HepG2 (cell line): ENCODE measurements at regions not wholly inside any gene's neighbourhood (a gene's known extent, or its start where the extent isn't known, plus 50 kb on each side); places are given as distances from the start of the nearest gene placed in this dataset.

ENCODE experiments used
- ATAC-seq: fragments of 200-7000 bp; cut with Tn5 transposase; 3 replicates; pipeline ENCODE4 v1.9.1; 2020; ENCODE audit warnings: mild to moderate bottlenecking, moderate library complexity
- BruUV-seq: library from RNA; stranded (reverse); fragments of 400-500 nt; replicated peaks from 2 replicates; lab custom pipeline; 2021; lab: Mats Ljungman, UMichigan
- CTCF ChIA-PET: fragments of 300-600 bp; formaldehyde crosslinking; extraction: SDS; loops from one replicate; lab custom pipeline; 2021; ENCODE audit warnings: low total read pairs, inconsistent platforms, low intra/inter-chr PET ratio; lab: Yijun Ruan, JAX
- POLR2A ChIA-PET: fragments of 350-600 bp; sonication (Branson Sonifier 250); formaldehyde crosslinking; loops from one replicate; lab custom pipeline; 2020; ENCODE audit warnings: antibody characterized with exemption, inconsistent platforms; lab: Yijun Ruan, JAX
- DNase-seq: peaks from one replicate; pipeline ENCODE4 v3.0.0-alpha.2; 2015; ENCODE audit warnings: low spot score
- FAIRE-seq: peaks from 3 replicates; lab custom pipeline; 2011; peaks lifted over from hg19 to GRCh38; lab: Jason Lieb, UNC
- H2AFZ ChIP-seq: one replicate; pipeline ENCODE4 v1.6.1; 2011; ENCODE audit warnings: low read length, inconsistent platforms
- H3K27ac ChIP-seq: fragments of 300-600 bp; 3 replicates; pipeline ENCODE4 v1.8.0; 2011; ENCODE audit warnings: mixed run types, mild to moderate bottlenecking, mixed read lengths, low read length, inconsistent platforms; ENCODE audit not compliant: insufficient read depth; ENCODE audit errors: extremely low read length
- H3K27me3 ChIP-seq, 2 experiments: fragments of 200-600 bp in 1 of 2; 2 replicates in 1 of 2; 3 replicates in 1 of 2; pipeline versions ENCODE4 v1.6.0 to v1.8.0; 2011; ENCODE audit warnings: low read length in 2 of 2, mild to moderate bottlenecking in 2 of 2, moderate library complexity in 2 of 2, inconsistent platforms in 1 of 2; ENCODE audit not compliant: insufficient read depth in 2 of 2, control insufficient read depth in 1 of 2
- H3K36me3 ChIP-seq, 2 experiments: fragments of 200-600 bp in 1 of 2; replicated peaks in 1 of 2; 2 replicates in 1 of 2; 3 replicates in 1 of 2; pipeline versions ENCODE4 v1.5.1 to v1.8.0; 2011; ENCODE audit warnings: low read length in 2 of 2, inconsistent platforms in 1 of 2; ENCODE audit not compliant: insufficient read depth in 2 of 2, control insufficient read depth in 1 of 2
- H3K4me1 ChIP-seq: 2 replicates; pipeline ENCODE4 v1.5.1; 2012; ENCODE audit warnings: low read length, inconsistent platforms; ENCODE audit not compliant: insufficient read depth
- H3K4me2 ChIP-seq: 2 replicates; pipeline ENCODE4 v1.6.0; 2011; ENCODE audit warnings: low read depth, low read length, inconsistent platforms
- H3K4me3 ChIP-seq, 3 experiments: fragments of 200-600 bp in 1 of 3; sonication (generic), shearing (Covaris generic) in 1 of 3; replicated peaks in 1 of 3; 2 replicates each; pipeline ENCODE4 v1.5.1; 2011 to 2016; ENCODE audit warnings: low read length in 3 of 3, inconsistent platforms in 2 of 3, low read depth in 2 of 3, mild to moderate bottlenecking in 2 of 3, control low read depth in 1 of 3, mixed read lengths in 1 of 3; ENCODE audit not compliant: insufficient read depth in 1 of 3
- H3K79me2 ChIP-seq: one replicate; pipeline ENCODE4 v1.6.1; 2011; ENCODE audit warnings: low read length, inconsistent platforms; ENCODE audit not compliant: insufficient read depth
- H3K9ac ChIP-seq: 2 replicates; pipeline ENCODE4 v1.6.0; 2011; ENCODE audit warnings: mild to moderate bottlenecking, low read depth, low read length, inconsistent platforms; ENCODE audit not compliant: insufficient read depth
- H3K9me3 ChIP-seq: 2 replicates; pipeline ENCODE4 v1.5.1; 2012; ENCODE audit warnings: mild to moderate bottlenecking, low read length
- H4K20me1 ChIP-seq: 2 replicates; pipeline ENCODE4 v1.6.0; 2011; ENCODE audit warnings: inconsistent platforms, mild to moderate bottlenecking, low read length, moderate library complexity; ENCODE audit not compliant: insufficient read depth
- CHD2 ChIP-seq: IDR thresholded peaks from 2 replicates; pipeline ENCODE4 v1.6.1; 2011; ENCODE audit warnings: low read depth, low read length, improper control_type of control experiment
- ETV6 ChIP-seq: sonication (generic); formaldehyde crosslinking; conservative IDR thresholded peaks from 2 replicates; pipeline ENCODE4 v1.4.0; 2020; ENCODE audit warnings: missing genetic modification reagents
- FLYWCH1 ChIP-seq: sonication (generic); formaldehyde crosslinking; IDR thresholded peaks from 2 replicates; pipeline ENCODE4 v1.8.1; 2023; ENCODE audit warnings: mild to moderate bottlenecking, missing genetic modification reagents
- SATB2 ChIP-seq: sonication (generic); formaldehyde crosslinking; IDR thresholded peaks from 2 replicates; pipeline ENCODE4 v1.5.0; 2020; ENCODE audit warnings: missing genetic modification reagents
- SMYD3 ChIP-seq: sonication (generic); formaldehyde crosslinking; IDR thresholded peaks from 2 replicates; pipeline ENCODE4 v1.8.1; 2023; ENCODE audit warnings: mild to moderate bottlenecking, missing genetic modification reagents
- ZNF121 ChIP-seq: sonication (generic); formaldehyde crosslinking; IDR thresholded peaks from 2 replicates; pipeline ENCODE4 v1.5.0; 2020; ENCODE audit warnings: mild to moderate bottlenecking, missing genetic modification reagents
- ZNF281 ChIP-seq: sonication (generic); formaldehyde crosslinking; IDR thresholded peaks from 2 replicates; pipeline ENCODE4 v1.4.0; 2020; ENCODE audit warnings: missing genetic modification reagents, borderline replicate concordance
- ZNF589 ChIP-seq: sonication (generic); formaldehyde crosslinking; conservative IDR thresholded peaks from 2 replicates; pipeline ENCODE4 v1.8.0; 2022; ENCODE audit warnings: mild to moderate bottlenecking, moderate library complexity, missing genetic modification reagents
- ZNF740 ChIP-seq: sonication (generic); formaldehyde crosslinking; IDR thresholded peaks from 2 replicates; pipeline ENCODE4 v1.4.0; 2020; ENCODE audit warnings: missing genetic modification reagents
- ZSCAN12 ChIP-seq: sonication (generic); formaldehyde crosslinking; IDR thresholded peaks from 2 replicates; pipeline ENCODE4 v1.9.0; 2021; ENCODE audit warnings: mild to moderate bottlenecking, missing genetic modification reagents
- ZSCAN20 ChIP-seq: sonication (generic); formaldehyde crosslinking; IDR thresholded peaks from 2 replicates; pipeline ENCODE4 v1.4.0; 2020; ENCODE audit warnings: missing genetic modification reagents, mild to moderate bottlenecking, borderline replicate concordance
- ZSCAN22 ChIP-seq: sonication (generic); formaldehyde crosslinking; IDR thresholded peaks from 2 replicates; pipeline ENCODE4 v1.4.0; 2020; ENCODE audit warnings: mild to moderate bottlenecking, missing genetic modification reagents
- WGBS: methylation state at CpG from one replicate; pipeline ENCODE4 v1.1.6; 2017; ENCODE audit warnings: low lambda C conversion rate; 5-methylcytosine and 5-hydroxymethylcytosine counted together
- in situ Hi-C: cut with HindIII; loops from 2 replicates; pipeline ENCODE4 v1.10.0; 2017; ENCODE audit warnings: low pct_unique_long_range_greater_than_20kb; ENCODE audit not compliant: extremely low pct_ligation_motif_present
- intact Hi-C: fragments of 100-400 bp; cut with micrococcal nuclease; formaldehyde crosslinking; loops from one replicate; pipeline ENCODE4 v1.10.0; 2022; ENCODE audit not compliant: unreplicated experiment

GRCh38 chr5:159507661-159508060 is 177.4 kb upstream of the IL12B start:
- no TSS peak for BruUV-seq
- intact Hi-C loops: no loop called here
- Histone ChIP-seq H3K27ac (no peak overlapping the region), H3K9me3 (no peaks in the 10 kb centered on the region), H3K4me1 (no peaks in the 10 kb centered on the region), H4K20me1 (no peaks in the 10 kb centered on the region), H3K4me3 (no peak overlapping the region), H3K36me3 (no peaks in the 10 kb centered on the region), H3K4me2 (no peak overlapping the region), H2AFZ (no peak overlapping the region), H3K79me2 (no peaks in the 10 kb centered on the region), H3K27me3 (no peaks in the 10 kb centered on the region), H3K9ac (no peak overlapping the region)
- in situ Hi-C loops: no loop called here
- FAIRE-seq: no peak
- no peak for DNase-seq
- ChIA-PET CTCF (no interaction called here), POLR2A (no interaction called here)
- WGBS: 2% methylated on average over 3 of the region's 3 CpGs
- ATAC-seq: no peak
- no peak for TF ChIP-seq ZNF740 (CRISPR knock-in tag)
- TF ChIP-seq SMYD3 (CRISPR knock-in tag): no peak
- TF ChIP-seq ZSCAN22 (CRISPR knock-in tag): no peak
- no peak for TF ChIP-seq ZNF281 (CRISPR knock-in tag)
- no peak for TF ChIP-seq CHD2
- no peak for TF ChIP-seq SATB2
- TF ChIP-seq ZNF121 (CRISPR knock-in tag): no peak
- TF ChIP-seq ZNF589 (CRISPR knock-in tag): no peak
- TF ChIP-seq ZSCAN12 (CRISPR knock-in tag): no peak
- TF ChIP-seq ETV6 (CRISPR knock-in tag): no peak
- TF ChIP-seq FLYWCH1 (CRISPR knock-in tag): no peak
- no peak for TF ChIP-seq ZSCAN20
